ENCODE measurements at regions not wholly inside any gene's neighbourhood (a gene's known extent, or its start where the extent isn't known, plus 50 kb on each side); places are given as distances from the start of the nearest gene placed in this dataset.

DNA sequence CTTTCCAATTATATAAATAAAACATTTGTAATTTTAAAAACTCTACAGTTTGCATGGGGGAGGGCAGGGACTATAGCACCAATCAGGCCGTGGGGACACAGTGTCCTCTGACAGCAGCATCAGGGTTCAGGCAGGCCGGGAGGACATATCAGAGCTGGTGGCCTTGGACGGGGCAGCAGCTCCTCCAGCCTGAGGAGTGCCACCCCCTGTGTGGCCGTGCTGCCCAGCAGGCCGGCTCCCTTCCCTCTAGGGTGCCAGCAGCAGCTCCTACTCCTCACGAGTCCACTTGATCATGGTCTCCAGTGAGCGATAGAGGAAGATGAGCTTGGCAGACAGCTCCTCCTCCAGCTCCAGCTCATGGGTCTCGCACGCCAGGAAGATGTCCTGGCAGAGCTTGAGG lies 144.0 kb upstream of the PHACTR3 start:
- H3K9me3 Mint-ChIP-seq: no peaks in the 10 kb centered on the region
- no peak for ATAC-seq
- Histone ChIP-seq H3K27me3 (ENCODE audit: control insufficient read depth, insufficient read depth, low read length) (no peaks in the 10 kb centered on the region), H3K9me3 (ENCODE audit: control insufficient read depth, insufficient read depth, low read length) (no peaks in the 10 kb centered on the region), H3K36me3 (ENCODE audit: control insufficient read depth, insufficient read depth, low read length) (no peaks in the 10 kb centered on the region), H3K4me1 (ENCODE audit: control insufficient read depth, insufficient read depth, low read length) (no peaks in the 10 kb centered on the region), H3K4me3 (ENCODE audit: low read length) (no peak overlapping the region), H3K27ac (ENCODE audit: low read length) (no peak overlapping the region)
- peaks cover 4 to 6% of the 10 kb centered on the region in 2 donors for H3K27me3 Mint-ChIP-seq (ENCODE audit: low read depth in 2 of 2)
- H3K27ac Mint-ChIP-seq: no peak overlapping the region
- no peak for DNase-seq
- H3K4me3 Mint-ChIP-seq: no peak overlapping the region
- intact Hi-C loops (cut with micrococcal nuclease): no loop called here
- TF ChIP-seq, protein P1, sequence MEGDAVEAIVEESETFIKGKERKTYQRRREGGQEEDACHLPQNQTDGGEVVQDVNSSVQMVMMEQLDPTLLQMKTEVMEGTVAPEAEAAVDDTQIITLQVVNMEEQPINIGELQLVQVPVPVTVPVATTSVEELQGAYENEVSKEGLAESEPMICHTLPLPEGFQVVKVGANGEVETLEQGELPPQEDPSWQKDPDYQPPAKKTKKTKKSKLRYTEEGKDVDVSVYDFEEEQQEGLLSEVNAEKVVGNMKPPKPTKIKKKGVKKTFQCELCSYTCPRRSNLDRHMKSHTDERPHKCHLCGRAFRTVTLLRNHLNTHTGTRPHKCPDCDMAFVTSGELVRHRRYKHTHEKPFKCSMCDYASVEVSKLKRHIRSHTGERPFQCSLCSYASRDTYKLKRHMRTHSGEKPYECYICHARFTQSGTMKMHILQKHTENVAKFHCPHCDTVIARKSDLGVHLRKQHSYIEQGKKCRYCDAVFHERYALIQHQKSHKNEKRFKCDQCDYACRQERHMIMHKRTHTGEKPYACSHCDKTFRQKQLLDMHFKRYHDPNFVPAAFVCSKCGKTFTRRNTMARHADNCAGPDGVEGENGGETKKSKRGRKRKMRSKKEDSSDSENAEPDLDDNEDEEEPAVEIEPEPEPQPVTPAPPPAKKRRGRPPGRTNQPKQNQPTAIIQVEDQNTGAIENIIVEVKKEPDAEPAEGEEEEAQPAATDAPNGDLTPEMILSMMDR (IDR thresholded peaks at IDR 0.05): no peak
- WGBS (ENCODE audit: insufficient coverage): 81% methylated on average over 9 of the region's 9 CpGs
- H3K4me1 Mint-ChIP-seq: no peaks in the 10 kb centered on the region
- no peaks in the 10 kb centered on the region for H3K36me3 Mint-ChIP-seq

DNA sequence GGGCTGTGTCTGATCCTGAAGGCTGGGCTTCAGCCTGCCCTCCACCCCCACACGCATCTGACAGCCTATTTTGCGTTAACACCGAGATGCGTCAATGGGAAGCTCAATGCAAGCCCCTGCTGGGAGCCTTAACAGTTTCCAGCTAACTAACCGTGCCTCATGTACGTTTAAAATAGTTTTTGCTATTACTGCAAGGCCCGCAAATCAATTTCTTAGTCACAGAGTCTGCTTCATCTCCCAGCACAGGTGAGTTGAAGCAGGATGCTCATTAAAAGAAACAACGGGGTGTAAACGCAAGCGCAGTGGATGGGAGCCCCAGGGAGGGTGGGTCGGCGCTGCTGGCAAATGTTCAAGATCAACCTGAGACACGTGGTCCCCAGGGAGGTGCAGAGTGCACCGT lies 142.8 kb upstream of the PHACTR3 start:
- no peaks in the 10 kb centered on the region for H3K9me3 ChIP-seq (ENCODE audit: control insufficient read depth, insufficient read depth, low read length)
- H3K36me3 ChIP-seq (ENCODE audit: control insufficient read depth, insufficient read depth, low read length): no peaks in the 10 kb centered on the region
- DNase-seq: no peak
- no peak for ATAC-seq
- TF ChIP-seq, protein P1 (IDR thresholded peaks at IDR 0.05): no peak
- H3K27ac ChIP-seq (ENCODE audit: low read length): no peak overlapping the region
- H3K4me1 ChIP-seq (ENCODE audit: control insufficient read depth, insufficient read depth, low read length): no peaks in the 10 kb centered on the region
- H3K27me3 ChIP-seq (ENCODE audit: control insufficient read depth, insufficient read depth, low read length): no peaks in the 10 kb centered on the region
- Mint-ChIP-seq H3K4me1 (no peaks in the 10 kb centered on the region), H3K36me3 (no peaks in the 10 kb centered on the region), H3K9me3 (no peaks in the 10 kb centered on the region), H3K27ac (no peak overlapping the region), H3K27me3 (ENCODE audit: low read depth in 2 of 2) (peaks cover 4 to 6% of the 10 kb centered on the region in 2 donors), H3K4me3 (no peak overlapping the region)
- intact Hi-C loops (cut with micrococcal nuclease): no loop called here
- WGBS (ENCODE audit: insufficient coverage): 69% methylated on average over 14 of the region's 14 CpGs
- no peak overlapping the region for H3K4me3 ChIP-seq (ENCODE audit: low read length)

DNA sequence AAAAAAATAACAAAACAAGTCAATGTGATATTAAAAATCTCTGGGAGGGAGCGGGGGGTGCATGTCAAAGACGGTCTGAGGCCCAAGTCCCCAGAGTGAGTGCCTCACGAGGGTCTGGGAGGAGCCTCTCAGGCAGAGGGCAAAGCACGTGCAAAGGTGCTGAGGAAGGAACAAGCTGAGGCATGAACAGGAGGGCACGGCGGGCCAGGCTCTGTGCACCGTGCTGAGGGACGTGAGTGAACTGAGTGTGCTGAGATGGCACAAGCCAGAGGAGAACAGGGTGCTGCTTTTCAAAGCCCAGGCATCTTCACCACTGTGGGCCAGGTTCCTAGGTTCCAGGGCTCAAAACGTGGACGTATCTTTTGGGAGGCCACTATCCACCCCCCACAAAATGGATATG lies 142.1 kb upstream of the PHACTR3 start:
- Mint-ChIP-seq H3K36me3 (no peaks in the 10 kb centered on the region), H3K27me3 (ENCODE audit: low read depth in 2 of 2) (peaks cover 4 to 6% of the 10 kb centered on the region in 2 donors), H3K9me3 (no peaks in the 10 kb centered on the region), H3K27ac (no peak overlapping the region), H3K4me1 (no peaks in the 10 kb centered on the region), H3K4me3 (no peak overlapping the region)
- H3K27me3 ChIP-seq (ENCODE audit: control insufficient read depth, insufficient read depth, low read length): no peaks in the 10 kb centered on the region
- H3K4me3 ChIP-seq (ENCODE audit: low read length): no peak overlapping the region
- TF ChIP-seq, protein P1 (IDR thresholded peaks at IDR 0.05): no peak
- H3K4me1 ChIP-seq (ENCODE audit: control insufficient read depth, insufficient read depth, low read length): no peaks in the 10 kb centered on the region
- H3K27ac ChIP-seq (ENCODE audit: low read length): no peak overlapping the region
- WGBS (ENCODE audit: insufficient coverage): 78% methylated on average over 10 of the region's 10 CpGs
- H3K9me3 ChIP-seq (ENCODE audit: control insufficient read depth, insufficient read depth, low read length): no peaks in the 10 kb centered on the region
- no peak for DNase-seq
- ATAC-seq: no peak
- no peaks in the 10 kb centered on the region for H3K36me3 ChIP-seq (ENCODE audit: control insufficient read depth, insufficient read depth, low read length)
- intact Hi-C loops (cut with micrococcal nuclease): no loop called here

DNA sequence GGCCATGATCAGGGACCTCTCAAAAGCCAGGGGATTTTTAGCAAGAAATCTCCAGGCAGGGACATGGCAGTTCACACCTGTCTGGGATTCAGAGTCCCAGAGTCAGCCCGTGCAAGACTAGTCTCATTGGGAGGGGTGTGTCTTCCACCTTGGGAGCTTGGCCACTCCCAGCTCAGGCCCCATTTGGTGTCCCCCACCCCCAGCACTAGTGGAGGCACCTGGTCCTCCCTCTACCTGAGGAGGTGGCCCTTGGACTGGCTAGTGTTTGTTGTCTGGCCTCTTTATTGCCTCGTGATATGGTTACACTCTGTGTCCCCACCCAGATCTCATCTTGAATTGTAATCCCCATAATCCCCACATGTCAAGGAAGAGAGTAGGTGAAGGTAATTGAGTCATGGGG lies 140.8 kb upstream of the PHACTR3 start:
- Histone ChIP-seq H3K27me3 (ENCODE audit: control insufficient read depth, insufficient read depth, low read length) (no peaks in the 10 kb centered on the region), H3K4me1 (ENCODE audit: control insufficient read depth, insufficient read depth, low read length) (no peaks in the 10 kb centered on the region), H3K27ac (ENCODE audit: low read length) (no peak overlapping the region), H3K9me3 (ENCODE audit: control insufficient read depth, insufficient read depth, low read length) (no peaks in the 10 kb centered on the region), H3K4me3 (ENCODE audit: low read length) (no peak overlapping the region), H3K36me3 (ENCODE audit: control insufficient read depth, insufficient read depth, low read length) (no peaks in the 10 kb centered on the region)
- Mint-ChIP-seq H3K4me3 (no peak overlapping the region), H3K36me3 (no peaks in the 10 kb centered on the region), H3K27ac (no peak overlapping the region), H3K9me3 (no peaks in the 10 kb centered on the region), H3K4me1 (no peaks in the 10 kb centered on the region), H3K27me3 (ENCODE audit: low read depth in 2 of 2) (peaks cover 3 to 4% of the 10 kb centered on the region in 2 donors)
- ATAC-seq (no peak), DNase-seq (no peak)
- WGBS (ENCODE audit: insufficient coverage): 53% methylated on average over 1 of the region's 2 CpGs
- intact Hi-C loops (cut with micrococcal nuclease): no loop called here
- TF ChIP-seq, protein P1 (IDR thresholded peaks at IDR 0.05): no peak

All from natural killer cell (primary cell).